SU-DHL-6 (cell line): ENCODE measurements at regions not wholly inside any gene's neighbourhood (a gene's known extent, or its start where the extent isn't known, plus 50 kb on each side); places are given as distances from the start of the nearest gene placed in this dataset.

Experiments used
- H2AFZ ChIP-seq: fragments of 200-600 bp; sonication (generic); 2 replicates; pipeline ENCODE4 v1.6.1; 2014; ENCODE audit warnings: low read depth, mild to moderate bottlenecking, moderate library complexity, mixed read lengths, antibody characterized with exemption, low read length; ENCODE audit not compliant: severe bottlenecking
- H3F3A ChIP-seq: fragments of 200-600 bp; shearing (Covaris generic); 2 replicates; pipeline ENCODE4 v1.6.0; 2016; ENCODE audit warnings: antibody characterized with exemption, mild to moderate bottlenecking; ENCODE audit not compliant: insufficient read depth
- H3K27ac ChIP-seq: fragments of 200-600 bp; sonication (generic); 2 replicates; pipeline ENCODE4 v1.5.1; 2016; ENCODE audit warnings: low read depth, mild to moderate bottlenecking, low read length, moderate library complexity, mixed read lengths
- H3K27me3 ChIP-seq: fragments of 200-600 bp; sonication (generic), shearing (Covaris generic); 2 replicates; pipeline ENCODE4 v1.6.0; 2014; ENCODE audit warnings: mild to moderate bottlenecking, low read length
- H3K36me3 ChIP-seq: fragments of 200-600 bp; sonication (generic); 2 replicates; pipeline ENCODE4 v1.6.1; 2014; ENCODE audit warnings: mild to moderate bottlenecking, low read length, mixed read lengths
- H3K4me2 ChIP-seq: fragments of 300-600, 200-600 bp; shearing (Covaris generic), sonication (generic); 2 replicates; pipeline ENCODE4 v1.6.0; 2014; ENCODE audit warnings: low read length, low read depth, mild to moderate bottlenecking; ENCODE audit not compliant: poor library complexity, severe bottlenecking
- H3K4me3 ChIP-seq: fragments of 200-600 bp; sonication (generic); 2 replicates; pipeline ENCODE4 v1.5.1; 2014; ENCODE audit warnings: antibody characterized with exemption, low read length, mild to moderate bottlenecking, mixed read lengths; ENCODE audit not compliant: insufficient read depth, poor library complexity, severe bottlenecking
- H3K79me2 ChIP-seq: fragments of 200-600 bp; sonication (generic); 2 replicates; pipeline ENCODE4 v1.6.1; 2014; ENCODE audit warnings: mild to moderate bottlenecking, low read length, moderate library complexity; ENCODE audit not compliant: insufficient read depth
- H3K9ac ChIP-seq: fragments of 200-600 bp; sonication (generic); 2 replicates; pipeline ENCODE4 v1.7.0; 2014; ENCODE audit warnings: mild to moderate bottlenecking, low read length
- H3K9me2 ChIP-seq: fragments of 200-600 bp; sonication (generic); replicated peaks from 2 replicates; pipeline ENCODE4 v1.6.1; 2014; ENCODE audit warnings: low read length; ENCODE audit not compliant: insufficient read depth
- H3K9me3 ChIP-seq: fragments of 200-600 bp; sonication (generic); 2 replicates; pipeline ENCODE4 v1.6.1; 2014; ENCODE audit warnings: low read length, mixed read lengths; ENCODE audit not compliant: insufficient read depth
- H4K20me1 ChIP-seq: fragments of 200-600 bp; sonication (generic); 2 replicates; pipeline ENCODE4 v1.6.1; 2014; ENCODE audit warnings: low read depth, mild to moderate bottlenecking, antibody characterized with exemption, low read length, moderate library complexity, mixed read lengths
- CTCF ChIP-seq: fragments of 200-600 bp; sonication (generic); IDR thresholded peaks from one replicate; pipeline ENCODE4 v1.5.1; 2017; ENCODE audit warnings: antibody characterized with exemption, mild to moderate bottlenecking, low read length, moderate library complexity; ENCODE audit not compliant: insufficient read depth, poor library complexity, severe bottlenecking
- EZH2phosphoT487 ChIP-seq: fragments of 200-600 bp; sonication (generic), shearing (Covaris generic); conservative IDR thresholded peaks from 2 replicates; pipeline ENCODE4 v1.6.1; 2018; ENCODE audit warnings: mild to moderate bottlenecking, antibody characterized with exemption, low read length, moderate library complexity, mixed read lengths

GRCh38 chr2:7182525-7182924, 265.3 kb downstream of the RNF144A start:
- no peak overlapping the region for H2AFZ ChIP-seq
- no peak overlapping the region for H3K9ac ChIP-seq
- no peaks in the 10 kb centered on the region for H3K36me3 ChIP-seq
- TF ChIP-seq CTCF (no peak), EZH2phosphoT487 (no peak)
- H3K4me2 ChIP-seq, result no peak overlapping the region
- H3K9me3 ChIP-seq, result no peaks in the 10 kb centered on the region
- H3K27me3 ChIP-seq, result no peaks in the 10 kb centered on the region
- no peaks in the 10 kb centered on the region for H4K20me1 ChIP-seq
- no peak overlapping the region for H3K27ac ChIP-seq
- no peaks in the 10 kb centered on the region for H3K79me2 ChIP-seq
- H3K9me2 ChIP-seq, result no peaks in the 10 kb centered on the region
- no peaks in the 10 kb centered on the region for H3F3A ChIP-seq
- no peak overlapping the region for H3K4me3 ChIP-seq

GRCh38 chr2:7189106-7189505, 271.9 kb downstream of the RNF144A start:
- TF ChIP-seq EZH2phosphoT487 (no peak), CTCF (no peak)
- Histone ChIP-seq H3K9me3 (no peaks in the 10 kb centered on the region), H3K36me3 (no peaks in the 10 kb centered on the region), H4K20me1 (no peaks in the 10 kb centered on the region), H3K4me3 (no peak overlapping the region), H3F3A (no peaks in the 10 kb centered on the region), H3K9me2 (no peaks in the 10 kb centered on the region), H2AFZ (no peak overlapping the region), H3K27ac (no peak overlapping the region), H3K9ac (no peak overlapping the region), H3K79me2 (no peaks in the 10 kb centered on the region), H3K27me3 (no peaks in the 10 kb centered on the region), H3K4me2 (no peak overlapping the region)

GRCh38 chr2:7190587-7191324, 273.5 kb downstream of the RNF144A start:
- no peak overlapping the region for H3K4me3 ChIP-seq
- H3K27ac ChIP-seq, result no peak overlapping the region
- H4K20me1 ChIP-seq, result no peaks in the 10 kb centered on the region
- no peaks in the 10 kb centered on the region for H3K27me3 ChIP-seq
- no peaks in the 10 kb centered on the region for H3K9me3 ChIP-seq
- no peaks in the 10 kb centered on the region for H3F3A ChIP-seq
- H3K36me3 ChIP-seq, result no peaks in the 10 kb centered on the region
- H2AFZ ChIP-seq, result no peak overlapping the region
- H3K9ac ChIP-seq, result no peak overlapping the region
- H3K4me2 ChIP-seq, result no peak overlapping the region
- H3K79me2 ChIP-seq, result no peaks in the 10 kb centered on the region
- H3K9me2 ChIP-seq, result no peaks in the 10 kb centered on the region
- no peak for TF ChIP-seq CTCF
- no peak for TF ChIP-seq EZH2phosphoT487
